GM13976 (cell line): ENCODE measurements at regions not wholly inside any gene's neighbourhood (a gene's known extent, or its start where the extent isn't known, plus 50 kb on each side); places are given as distances from the start of the nearest gene placed in this dataset.

Experiments
- DNase-seq: peaks from one replicate; pipeline ENCODE4 v3.0.0; 2012; ENCODE audit warnings: low spot score
- in situ Hi-C: fragments of 300-500 bp; cut with MboI; formaldehyde crosslinking; loops from one replicate; pipeline ENCODE4 v1.12.0; 2022; ENCODE audit warnings: low sequenced_read_pairs, mixed read lengths, inconsistent platforms; ENCODE audit not compliant: unreplicated experiment
- TF ChIP-seq, protein P1 (sequence below): IDR thresholded peaks from 2 replicates; pipeline ENCODE4 v1.5.1; 2012; ENCODE audit warnings: borderline replicate concordance, mild to moderate bottlenecking; ENCODE audit not compliant: insufficient read depth; ENCODE audit errors: extremely low read depth, missing control alignments, control extremely low read depth

DNA sequence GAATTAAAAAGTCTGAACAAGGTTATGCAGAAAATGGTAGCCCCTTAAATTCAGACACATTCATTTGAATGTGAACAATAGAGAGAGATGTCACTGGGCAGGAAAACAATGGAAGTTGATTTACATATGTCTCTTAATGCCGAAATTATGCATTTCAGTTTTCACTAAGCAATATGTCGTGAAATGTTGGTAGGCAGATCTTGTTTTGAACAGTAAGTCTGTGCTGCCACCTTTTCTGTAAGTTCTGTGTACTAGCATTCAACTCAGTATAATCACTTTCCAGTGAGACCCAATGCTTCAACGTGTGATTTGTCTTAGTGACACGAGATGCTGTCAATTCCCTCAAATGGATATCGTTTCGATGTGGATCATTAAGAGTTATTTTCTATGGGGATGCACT is 222.7 kb upstream of the VCX3A start:
- TF ChIP-seq, protein P1, sequence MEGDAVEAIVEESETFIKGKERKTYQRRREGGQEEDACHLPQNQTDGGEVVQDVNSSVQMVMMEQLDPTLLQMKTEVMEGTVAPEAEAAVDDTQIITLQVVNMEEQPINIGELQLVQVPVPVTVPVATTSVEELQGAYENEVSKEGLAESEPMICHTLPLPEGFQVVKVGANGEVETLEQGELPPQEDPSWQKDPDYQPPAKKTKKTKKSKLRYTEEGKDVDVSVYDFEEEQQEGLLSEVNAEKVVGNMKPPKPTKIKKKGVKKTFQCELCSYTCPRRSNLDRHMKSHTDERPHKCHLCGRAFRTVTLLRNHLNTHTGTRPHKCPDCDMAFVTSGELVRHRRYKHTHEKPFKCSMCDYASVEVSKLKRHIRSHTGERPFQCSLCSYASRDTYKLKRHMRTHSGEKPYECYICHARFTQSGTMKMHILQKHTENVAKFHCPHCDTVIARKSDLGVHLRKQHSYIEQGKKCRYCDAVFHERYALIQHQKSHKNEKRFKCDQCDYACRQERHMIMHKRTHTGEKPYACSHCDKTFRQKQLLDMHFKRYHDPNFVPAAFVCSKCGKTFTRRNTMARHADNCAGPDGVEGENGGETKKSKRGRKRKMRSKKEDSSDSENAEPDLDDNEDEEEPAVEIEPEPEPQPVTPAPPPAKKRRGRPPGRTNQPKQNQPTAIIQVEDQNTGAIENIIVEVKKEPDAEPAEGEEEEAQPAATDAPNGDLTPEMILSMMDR: no peak
- no peak for DNase-seq
- in situ Hi-C loops: no loop called here

DNA sequence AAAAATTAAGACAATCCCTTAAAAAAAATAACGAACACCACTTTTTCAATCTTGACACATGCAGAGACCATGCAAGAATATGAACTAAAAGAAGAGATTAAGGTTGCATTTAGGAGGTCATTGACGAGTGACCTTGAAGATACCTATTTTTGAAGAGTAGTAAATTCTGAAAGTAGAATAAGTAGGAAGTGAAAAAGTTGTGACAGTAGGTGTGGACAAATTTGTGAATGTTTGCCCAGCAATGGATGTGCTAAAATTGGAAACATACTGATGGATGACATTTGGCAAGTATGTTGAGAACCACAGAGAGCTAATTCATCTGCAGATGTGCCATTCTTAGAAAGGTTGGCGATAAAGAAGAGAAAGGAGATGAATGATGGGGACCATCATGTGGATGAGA is 213.7 kb upstream of the VCX3A start:
- in situ Hi-C loops: no loop called here
- TF ChIP-seq, protein P1: no peak
- DNase-seq: no peak

DNA sequence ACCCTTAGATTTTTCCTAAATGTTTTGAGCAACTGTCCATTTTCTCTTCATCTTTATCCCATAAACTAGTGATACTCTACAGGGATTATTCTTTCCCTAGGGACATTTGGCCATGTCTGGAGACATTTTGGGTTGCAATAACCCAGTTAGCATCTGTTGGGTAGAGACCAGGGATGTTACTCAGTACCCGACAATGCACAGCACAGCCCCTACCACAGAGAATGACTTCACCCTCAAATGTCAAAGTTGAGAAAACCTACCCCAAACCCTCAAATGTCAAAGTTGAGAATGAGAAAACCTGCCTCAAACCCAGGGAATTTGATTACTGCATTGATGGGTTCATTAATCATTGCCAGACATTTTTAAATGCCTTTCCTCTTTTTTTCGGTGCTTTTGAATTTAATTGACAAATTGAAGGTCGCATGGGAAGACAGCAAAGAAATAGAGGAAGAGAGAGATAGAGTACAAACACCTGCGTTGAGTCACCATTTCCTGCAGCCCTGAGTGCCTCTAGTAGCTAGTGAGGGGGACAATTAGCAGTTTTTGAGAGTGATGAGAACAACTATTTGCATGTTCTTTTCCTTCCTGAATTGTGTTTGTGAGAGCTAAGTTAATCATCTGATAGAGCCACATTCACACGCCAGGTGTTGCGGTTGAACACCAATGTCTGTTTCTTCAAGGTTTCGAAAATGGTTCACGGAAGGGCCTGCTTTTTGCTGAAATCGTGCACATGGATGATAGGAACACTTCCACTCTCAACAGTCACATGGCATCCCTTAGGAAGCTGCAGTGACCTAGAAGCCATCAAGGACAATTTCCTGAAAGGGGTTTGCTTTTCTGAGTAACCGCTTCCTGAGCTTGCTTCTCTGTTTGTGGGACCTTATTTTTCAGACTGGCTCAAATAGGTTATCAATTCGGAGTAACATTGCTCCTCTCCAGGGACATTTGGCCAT is 203.9 kb upstream of the VCX3A start:
- DNase-seq: peak; percentile 40
- TF ChIP-seq, protein P1: no peak
- in situ Hi-C loops: no loop called here

DNA sequence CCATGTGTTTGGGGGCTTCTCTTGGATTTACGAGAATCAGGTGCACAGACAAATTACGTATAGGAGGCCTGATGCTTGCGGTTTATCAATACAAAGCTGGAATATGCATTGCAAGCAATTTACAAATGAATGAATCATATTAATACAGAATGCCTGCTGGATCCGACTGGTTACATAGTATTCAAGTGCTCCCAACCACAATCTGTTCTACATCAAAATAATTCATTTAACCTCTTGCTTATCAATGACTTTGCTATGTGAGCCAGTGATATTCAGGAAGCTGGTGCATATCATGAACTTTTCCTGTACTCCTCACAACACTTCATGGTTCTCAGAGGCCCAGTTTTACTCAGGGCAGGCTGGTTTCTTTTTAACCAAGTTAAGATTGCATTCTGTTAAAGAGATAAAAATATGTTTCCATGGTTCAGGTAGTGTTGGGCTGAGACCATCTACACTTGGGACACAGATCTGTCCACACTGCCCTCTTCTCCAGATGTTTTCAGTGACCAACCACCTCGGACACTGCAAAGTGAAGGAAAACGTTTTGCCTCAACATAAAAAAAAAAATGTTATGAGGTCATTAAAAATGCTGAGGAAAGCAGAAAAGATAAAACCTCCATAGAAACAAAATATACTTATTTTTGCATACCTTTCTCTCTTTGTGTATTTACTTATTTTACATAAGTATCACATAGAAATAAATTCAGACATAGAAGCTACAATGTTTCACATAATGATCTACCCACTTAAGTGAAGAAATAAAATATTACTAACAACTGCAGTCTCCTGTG is 200.1 kb upstream of the VCX3A start:
- TF ChIP-seq, protein P1: no peak
- in situ Hi-C loops: no loop called here
- no peak for DNase-seq

DNA sequence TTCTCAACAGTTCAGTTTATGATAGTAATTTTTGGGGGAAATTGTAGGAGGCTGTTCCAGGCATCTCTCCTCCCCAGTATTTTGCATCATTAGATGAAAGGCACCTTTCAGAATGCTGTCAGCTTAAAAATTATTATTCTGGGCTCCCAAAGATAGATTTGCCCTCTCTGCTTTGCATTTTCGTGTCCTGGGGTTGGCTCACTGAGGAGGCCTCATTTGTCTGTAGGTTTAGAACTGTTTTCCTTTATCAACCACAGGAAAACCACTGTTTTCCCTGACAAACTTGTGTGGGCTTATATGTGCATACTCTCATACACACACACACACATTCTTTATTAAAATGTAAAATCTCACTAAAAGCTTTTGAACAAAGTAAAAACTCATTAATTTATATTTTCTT is 197.2 kb upstream of the VCX3A start:
- DNase-seq: no peak
- in situ Hi-C loops: no loop called here
- TF ChIP-seq, protein P1: no peak

DNA sequence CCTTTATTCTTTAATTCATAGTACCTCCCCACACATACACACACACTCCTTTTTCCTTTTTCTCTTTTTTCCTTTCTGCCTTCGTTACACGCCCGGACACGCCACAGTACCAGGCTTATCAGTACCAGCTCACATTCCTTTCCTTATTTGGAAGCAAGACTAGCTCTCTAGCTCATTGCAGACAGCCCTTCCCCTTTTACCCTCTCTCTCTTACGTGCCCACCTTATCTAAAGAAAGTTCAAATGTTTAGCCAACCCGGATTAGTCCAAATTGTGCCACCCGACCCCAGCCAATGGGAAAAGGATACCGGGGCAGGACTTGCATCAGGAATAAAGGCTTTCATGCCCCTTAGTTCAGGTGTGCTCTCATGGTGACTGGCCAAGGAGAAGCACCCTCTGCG is 194.7 kb upstream of the VCX3A start:
- in situ Hi-C loops: no loop called here
- TF ChIP-seq, protein P1: no peak
- no peak for DNase-seq
